Dermis blood vessel endothelial cell (primary cell): ENCODE measurements at regions not wholly inside any gene's neighbourhood (a gene's known extent, or its start where the extent isn't known, plus 50 kb on each side); places are given as distances from the start of the nearest gene placed in this dataset.
"Not testable (repeated sequence)": the region's sequence is repeated elsewhere in the genome, so short reads cannot be mapped to it uniquely, and the experiment has no call there.

Experiments
- DNase-seq: peaks from one replicate; pipeline ENCODE4 v3.0.0; 2010

DNA sequence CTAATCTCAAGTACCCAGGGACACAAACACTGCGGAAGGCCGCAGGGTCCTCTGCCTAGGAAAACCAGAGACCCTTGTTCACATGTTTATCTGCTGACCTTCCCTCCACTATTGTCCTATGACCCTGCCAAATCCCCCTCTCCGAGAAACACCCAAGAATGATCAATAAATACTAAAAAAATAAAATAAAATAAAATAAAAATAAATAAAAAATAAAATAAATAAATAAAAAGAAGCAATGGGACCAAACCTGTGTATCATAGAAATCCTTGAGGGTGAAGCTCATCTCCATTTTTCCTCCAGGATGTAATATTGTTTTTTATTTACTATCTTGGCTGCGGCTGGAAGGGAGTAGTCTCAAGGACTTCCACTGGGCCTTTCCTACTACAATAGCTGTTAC, 82.0 kb upstream of the CMKLR1 start:
- not testable (repeated sequence) for DNase-seq

DNA sequence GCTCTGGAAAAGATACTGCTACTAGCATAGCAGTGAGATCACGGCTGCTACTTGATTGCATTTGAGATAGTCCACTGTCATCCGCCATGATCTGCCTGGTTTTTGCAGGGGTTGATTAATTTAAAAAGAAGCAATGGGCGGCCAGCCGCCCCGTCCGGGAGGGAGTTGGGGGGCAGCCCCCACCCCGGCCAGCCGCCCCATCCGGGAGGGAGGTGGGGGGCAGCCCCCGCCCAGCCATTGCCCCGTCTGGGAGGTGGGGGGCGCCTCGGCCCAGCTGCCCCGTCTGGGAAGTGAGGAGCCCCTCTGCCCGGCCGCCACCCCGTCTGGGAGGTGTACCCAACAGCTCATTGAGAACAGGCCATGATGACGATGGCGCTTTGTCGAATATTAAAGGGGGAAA, 81.3 kb upstream of the CMKLR1 start:
- DNase-seq, result not testable (repeated sequence)

DNA sequence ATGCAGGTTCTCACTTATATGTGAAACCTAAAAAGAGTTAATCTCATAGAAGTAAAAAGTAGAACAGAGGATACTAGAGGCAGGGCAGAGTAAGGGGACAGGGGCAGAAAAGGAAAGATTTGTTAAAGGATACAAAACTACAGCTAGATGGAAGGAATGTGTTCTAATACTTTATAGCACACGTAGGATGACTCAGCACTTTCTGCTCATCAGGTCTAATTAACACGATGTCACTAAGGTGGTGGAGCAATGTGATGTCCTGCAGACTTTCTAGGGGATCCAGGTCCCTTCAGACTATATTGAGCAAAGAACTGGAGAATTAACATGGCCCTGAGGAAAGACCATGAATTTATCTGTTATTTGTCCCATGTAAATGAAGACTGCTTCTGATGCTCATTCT, 80.8 kb upstream of the CMKLR1 start:
- no peak for DNase-seq

DNA sequence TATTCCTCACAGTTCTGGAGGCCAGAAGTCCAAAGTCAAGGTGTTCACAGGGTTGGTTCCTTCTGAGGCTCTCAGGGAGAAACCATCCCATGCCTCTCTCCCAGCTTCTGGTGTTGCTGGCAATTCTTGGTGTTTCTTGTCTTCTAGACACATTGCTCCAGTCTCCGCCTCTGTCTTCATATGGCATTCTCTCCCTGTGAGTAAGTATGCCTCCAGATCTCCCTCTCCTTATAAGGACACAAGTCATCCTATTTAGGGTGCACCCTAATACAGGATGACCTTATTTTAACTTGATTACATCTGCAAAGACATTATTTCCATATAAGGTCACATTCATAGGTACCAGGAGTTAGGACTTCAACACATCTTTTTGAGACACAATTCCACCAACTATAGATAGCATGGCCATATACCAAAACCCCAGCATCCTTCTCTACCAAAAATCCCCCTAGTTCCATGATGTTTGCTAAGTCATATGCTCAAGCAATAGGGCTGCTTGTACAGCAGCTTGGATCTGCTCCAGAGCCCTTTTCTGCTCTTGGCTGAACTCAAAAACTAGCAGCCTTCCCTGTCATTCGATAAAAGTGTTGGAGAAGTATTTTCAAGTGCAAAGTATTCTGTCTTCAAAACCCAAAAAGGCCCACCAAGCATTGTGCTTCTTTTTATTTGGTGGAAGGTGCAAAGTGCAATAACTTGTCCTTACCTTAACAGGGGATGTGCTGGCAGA, 79.2 kb upstream of the CMKLR1 start:
- no peak for DNase-seq

DNA sequence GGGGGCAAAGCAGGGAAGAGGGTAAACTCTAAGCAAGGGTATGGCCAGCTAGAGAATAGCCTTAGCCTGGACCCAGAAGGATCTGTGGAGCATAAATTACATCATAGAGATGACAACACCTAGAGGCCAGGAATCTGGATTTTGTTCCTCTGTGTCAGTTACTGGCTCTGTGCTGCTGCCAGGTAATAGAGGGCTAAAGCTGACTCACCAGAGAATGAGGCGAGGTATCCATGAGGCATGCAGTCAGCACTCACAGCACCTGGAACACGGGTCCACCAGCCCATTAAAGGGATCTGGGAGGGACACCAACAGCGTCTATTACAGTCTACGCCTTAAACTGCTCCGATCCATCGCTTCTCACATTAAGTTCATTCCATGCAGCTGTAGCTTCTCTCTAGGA, 74.9 kb upstream of the CMKLR1 start:
- no peak for DNase-seq

DNA sequence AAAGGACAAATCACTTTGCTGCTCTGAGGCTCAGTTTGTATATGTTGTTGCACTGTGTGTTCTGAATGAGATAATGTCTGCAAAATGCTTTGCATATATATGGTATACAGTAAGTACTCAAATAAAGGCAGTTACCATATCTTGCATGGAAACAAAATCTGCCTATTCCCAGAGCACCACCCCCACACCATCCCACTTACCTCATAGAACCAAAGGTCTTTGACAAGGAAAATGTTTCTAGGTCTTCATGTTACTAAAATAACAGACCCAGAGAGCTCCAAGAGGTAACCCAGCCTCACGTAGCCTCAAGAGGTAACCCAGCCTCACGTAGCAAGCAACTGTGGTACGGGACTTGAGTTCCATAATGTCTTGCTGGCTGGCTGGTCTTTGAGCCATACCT, 71.6 kb upstream of the CMKLR1 start:
- DNase-seq, result no peak

DNA sequence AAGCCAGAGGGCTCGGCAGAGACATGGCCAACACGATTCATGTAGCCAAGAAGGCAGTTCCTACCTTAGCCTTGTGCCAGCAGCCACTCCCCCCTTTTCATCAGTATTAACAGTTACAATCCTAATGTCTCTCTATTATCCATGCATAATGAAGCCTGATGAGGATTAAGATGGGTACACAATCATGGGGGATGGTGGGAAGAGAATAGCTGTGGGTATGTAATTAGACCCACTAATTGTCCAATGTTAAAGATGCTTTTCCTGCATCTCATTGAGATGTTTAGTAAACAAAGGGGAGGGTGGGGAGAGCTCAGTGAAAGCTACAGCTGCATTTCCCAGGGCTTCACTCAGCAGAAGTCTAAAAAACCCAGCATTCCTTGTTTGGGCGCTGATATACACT, 70.4 kb upstream of the CMKLR1 start:
- no peak for DNase-seq

DNA sequence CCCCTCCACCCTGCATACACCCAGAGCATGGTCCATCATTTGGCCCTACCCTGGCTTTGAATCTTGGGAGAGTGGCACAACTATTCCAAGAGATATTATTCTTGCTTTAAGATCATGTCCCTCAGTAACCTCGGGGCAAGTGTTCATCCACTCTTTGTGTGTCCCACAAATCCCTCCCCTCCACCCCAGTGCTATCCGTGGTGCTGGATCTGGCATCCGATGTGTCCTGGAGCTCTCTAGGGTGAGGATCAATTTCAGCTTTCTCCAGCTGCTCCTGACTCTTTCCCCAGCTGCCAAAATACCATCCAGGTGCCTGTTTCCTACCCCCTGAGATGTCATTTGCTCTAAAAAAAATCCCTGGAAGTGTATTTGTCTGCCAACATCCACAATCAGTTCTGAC, 64.8 kb upstream of the CMKLR1 start:
- DNase-seq, result no peak

DNA sequence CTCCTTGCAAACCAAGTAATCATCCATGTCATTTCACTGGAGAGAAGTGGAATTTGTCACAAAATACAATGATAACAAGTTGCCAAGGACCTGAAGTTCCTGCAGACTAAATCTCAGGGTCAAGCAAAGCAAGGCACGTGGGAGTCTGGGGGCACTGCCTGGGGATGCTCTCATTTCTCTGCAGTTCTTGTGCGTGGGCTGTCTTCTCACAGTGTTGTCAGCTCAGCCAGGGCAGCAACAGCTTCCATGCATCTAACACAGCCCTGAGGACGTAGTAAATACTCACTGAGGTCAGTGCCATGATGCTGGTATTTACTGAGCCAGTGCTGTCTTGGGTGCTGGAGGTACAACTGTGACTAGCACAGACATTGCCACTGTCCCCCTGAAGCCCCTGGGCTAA, 62.9 kb upstream of the CMKLR1 start:
- DNase-seq, result no peak

DNA sequence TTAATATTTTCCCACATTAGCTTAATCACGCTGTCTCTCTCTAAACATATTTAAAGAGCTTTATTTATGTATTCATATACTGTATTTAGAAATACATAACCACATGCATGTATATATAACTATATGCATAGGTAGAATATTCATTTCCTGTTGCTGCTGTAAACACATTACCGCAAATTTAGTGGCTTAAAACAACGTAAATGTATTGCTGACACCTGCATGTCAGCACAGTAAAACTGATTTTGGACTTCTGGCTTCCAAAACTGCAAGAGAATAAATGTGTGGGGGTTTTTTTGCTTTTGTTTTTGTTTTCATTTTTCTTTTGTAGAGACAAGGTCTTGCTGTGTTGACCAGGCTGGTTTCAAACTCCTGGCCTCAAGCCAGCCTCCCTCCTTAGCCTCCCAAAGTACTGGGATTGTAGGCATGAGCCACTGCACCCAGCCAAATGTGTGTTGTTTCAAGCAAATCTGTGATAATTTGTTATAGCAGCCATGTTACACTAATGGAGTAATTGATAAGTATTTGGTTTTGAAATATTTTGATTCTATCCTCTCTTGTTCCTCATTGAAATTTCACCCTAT, 61.9 kb upstream of the CMKLR1 start:
- no peak for DNase-seq

DNA sequence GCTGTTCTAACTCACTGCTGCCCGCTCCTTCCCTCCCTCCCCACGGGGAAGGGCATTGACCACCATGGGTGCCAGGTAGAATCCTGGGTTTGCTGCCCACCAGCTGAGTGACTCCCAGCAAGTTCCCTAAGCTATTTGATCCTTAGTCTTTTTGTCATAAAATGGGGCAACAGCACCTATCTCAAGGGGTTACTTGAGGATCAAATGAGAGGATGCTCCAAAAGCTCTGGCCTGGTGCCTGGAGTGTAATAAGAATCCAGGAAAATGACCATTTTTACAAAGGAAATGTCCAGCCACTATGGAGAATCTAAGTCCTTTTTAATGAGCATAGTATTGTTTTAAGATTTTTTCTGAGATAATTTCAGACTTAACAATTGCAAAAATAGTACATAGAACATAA, 61.4 kb upstream of the CMKLR1 start:
- DNase-seq, result no peak

DNA sequence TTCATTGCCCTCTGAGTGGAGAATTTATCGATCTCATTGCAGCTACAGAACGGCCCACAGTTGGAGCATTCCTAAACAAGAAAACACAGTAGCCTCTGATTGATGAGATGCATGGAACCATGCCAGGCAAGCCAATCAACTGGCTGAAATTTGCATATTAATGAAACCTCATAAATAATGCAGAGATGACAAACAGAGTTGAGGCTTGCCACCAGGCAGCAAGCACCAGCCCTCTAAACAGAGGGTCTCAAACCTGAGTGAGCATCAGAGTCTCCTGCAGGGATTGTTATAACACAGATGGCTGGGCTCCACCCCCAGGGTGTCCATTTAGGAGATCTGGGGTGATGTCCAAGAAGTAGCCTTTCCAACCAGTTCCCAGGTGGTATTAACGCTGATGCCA, 60.9 kb upstream of the CMKLR1 start:
- DNase-seq, result no peak

DNA sequence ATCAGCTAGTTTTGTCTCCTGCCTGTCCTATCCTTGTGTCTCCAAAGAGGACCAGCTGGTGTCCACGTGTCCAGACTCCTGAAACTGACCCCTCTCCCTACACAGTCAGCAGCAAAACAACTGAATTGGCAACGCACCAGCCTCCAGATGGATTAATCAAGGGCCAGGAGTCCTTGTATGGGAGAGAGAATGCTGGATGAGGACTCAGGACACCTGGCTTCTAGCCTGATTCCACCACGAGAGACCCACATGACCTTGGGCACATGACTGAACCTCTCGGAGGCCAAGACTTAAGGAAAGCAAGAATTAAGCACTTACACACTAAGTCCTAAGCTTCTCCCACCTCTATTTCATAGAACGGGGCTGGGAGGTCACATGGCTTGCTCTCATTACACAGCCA, 60.4 kb upstream of the CMKLR1 start:
- no peak for DNase-seq

DNA sequence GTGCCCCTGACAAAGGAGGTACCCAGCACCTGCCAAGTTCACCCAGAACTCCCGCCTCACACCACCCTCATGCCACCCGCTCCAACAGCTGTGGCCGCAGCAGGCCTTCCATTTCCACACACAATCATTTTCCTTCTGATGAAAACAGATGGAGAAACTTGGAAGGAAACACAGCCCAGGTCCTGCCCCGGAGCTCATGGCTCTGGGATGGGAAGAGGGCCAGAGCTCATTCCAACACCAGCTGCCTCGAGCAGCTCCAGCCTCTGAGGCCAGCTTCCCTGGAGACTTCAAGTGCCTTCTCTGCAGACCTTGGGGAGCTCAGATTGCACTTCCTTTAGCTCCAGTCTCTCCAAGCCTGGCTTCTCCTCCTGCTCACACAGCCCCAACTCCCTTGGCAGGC, 55.1 kb upstream of the CMKLR1 start:
- DNase-seq, result no peak

DNA sequence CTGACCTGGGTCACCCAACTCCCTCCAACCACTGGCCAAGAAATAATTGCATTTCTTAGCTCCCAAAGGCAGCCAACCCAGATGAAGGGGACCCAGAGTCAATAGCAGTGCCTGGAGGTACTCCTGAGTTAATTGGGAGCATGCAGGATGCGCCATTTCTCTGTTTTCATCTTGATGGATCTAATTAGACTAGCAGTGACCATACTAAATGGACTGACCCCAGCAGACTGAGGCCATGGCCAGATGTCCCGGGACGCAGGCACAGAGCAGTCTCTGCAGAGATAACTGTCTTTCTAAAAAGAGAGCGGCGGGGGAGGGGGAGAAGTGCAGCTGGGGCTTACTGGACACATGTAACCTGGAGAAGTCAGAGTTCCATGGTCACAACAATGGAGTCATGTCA, 53.2 kb upstream of the CMKLR1 start:
- DNase-seq, result no peak

DNA sequence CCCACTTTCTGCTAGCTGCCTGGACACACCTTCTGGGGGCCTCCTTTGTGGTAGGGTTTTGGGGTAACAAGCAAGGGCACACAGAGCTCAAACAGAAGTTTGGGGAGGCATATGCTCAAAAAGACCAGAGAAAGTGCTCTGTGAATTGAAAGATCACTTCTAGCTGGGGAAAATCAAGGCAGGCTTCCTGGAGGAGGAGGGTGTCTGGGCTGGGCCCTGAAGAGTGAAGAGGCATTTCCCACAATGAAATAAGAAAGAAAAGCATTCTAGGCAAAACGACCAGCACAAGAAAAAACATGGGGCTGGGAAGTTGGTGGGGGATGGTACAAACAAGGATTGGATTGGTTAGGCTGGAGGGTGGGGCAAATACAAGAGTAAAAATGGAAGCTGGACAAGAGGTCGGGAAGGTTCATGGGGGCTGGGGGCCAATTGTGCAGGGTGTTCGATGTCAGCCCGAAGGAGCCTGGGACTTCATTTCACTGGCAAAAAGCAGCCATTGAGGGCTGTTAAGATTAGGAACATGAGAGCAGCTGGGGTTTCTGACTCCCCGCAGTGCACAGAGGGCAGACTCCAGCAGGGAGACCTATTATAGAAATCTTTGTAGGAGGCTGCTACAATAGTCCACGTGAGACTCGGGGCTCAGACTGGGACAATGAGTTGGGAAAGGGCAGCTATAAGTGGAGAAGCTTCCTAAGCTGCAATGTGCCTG, 51.5 kb upstream of the CMKLR1 start:
- no peak for DNase-seq

DNA sequence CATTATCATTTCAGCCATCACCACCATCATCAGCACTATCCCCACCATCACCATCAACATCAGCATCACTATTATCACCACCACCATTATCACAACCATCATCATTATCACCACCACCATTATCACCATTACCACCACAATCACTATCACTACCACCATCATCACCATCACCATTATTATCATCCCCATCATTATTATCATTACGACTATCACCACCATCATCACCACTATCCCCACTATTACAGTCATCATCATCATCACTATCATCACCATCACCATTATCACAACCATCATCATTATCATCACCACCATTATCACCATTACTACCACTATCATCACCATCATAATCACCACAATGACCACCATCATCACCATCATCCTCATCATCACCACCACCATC, 50.4 kb upstream of the CMKLR1 start:
- DNase-seq, result no peak
